Hepatocyte (in vitro differentiated cells): ENCODE measurements at regions not wholly inside any gene's neighbourhood (a gene's known extent, or its start where the extent isn't known, plus 50 kb on each side); places are given as distances from the start of the nearest gene placed in this dataset.

Experiments used
- CTCF ChIP-seq: fragments of 200-600 bp; sonication (generic); IDR thresholded peaks from 2 replicates; pipeline ENCODE4 v1.5.1; 2016; ENCODE audit warnings: antibody characterized with exemption, mild to moderate bottlenecking; ENCODE audit not compliant: poor library complexity
- EZH2 ChIP-seq: fragments of 200-600 bp; sonication (generic); IDR thresholded peaks from 2 replicates; pipeline ENCODE4 v1.6.1; 2016; ENCODE audit warnings: antibody characterized with exemption, mild to moderate bottlenecking, borderline replicate concordance
- EZH2phosphoT487 ChIP-seq: fragments of 200-600 bp; sonication (generic); IDR thresholded peaks from one replicate; pipeline ENCODE4 v1.6.1; 2018; ENCODE audit warnings: antibody characterized with exemption, mild to moderate bottlenecking, low read depth, moderate library complexity; ENCODE audit not compliant: unreplicated experiment, severe bottlenecking

GRCh38 chr11:13117344-13117743 is 108.2 kb downstream of the RASSF10 start:
- TF ChIP-seq EZH2, result no peak
- TF ChIP-seq CTCF, result no peak
- TF ChIP-seq EZH2phosphoT487, result no peak
